AG08395 (cell line): ENCODE measurements at regions not wholly inside any gene's neighbourhood (a gene's known extent, or its start where the extent isn't known, plus 50 kb on each side); places are given as distances from the start of the nearest gene placed in this dataset.

ENCODE experiments used
- DNase-seq: peaks from one replicate; pipeline ENCODE4 v3.0.0; 2012; ENCODE audit warnings: mixed read lengths, low spot score

DNA sequence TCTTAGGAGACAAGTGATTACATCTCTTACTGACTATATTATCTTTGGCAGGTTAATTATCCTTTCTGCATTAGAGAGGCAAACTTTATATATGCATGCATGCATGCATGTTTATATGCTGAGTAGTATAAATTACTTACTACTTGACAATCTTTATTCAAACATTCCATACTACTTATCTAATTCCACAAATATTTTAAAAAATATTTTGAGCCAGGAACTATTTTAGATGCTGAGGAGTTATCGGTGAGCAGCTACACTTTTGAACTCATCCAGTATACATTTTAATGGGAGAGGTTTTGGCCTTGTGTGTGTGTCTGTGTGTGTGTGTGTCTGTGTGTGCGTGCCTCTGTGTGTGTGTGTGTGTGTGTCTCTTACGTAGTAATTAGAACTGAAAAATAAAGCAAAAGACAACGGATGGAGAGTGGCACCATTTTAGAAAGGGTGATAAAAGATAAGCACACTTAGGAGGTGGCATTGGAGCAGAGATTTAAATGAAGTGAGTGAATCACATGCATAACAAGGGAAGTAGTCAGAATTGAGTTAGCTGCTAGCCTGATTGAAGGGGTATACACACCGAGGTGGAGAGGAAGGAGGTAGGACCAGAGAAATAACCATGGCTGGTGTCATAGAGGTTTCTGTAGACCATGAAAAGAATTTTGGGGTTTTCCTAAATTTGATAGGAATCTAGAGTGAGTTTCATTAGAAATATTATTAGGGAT is 1488.4 kb downstream of the MRPL39 start:
- no peak for DNase-seq

DNA sequence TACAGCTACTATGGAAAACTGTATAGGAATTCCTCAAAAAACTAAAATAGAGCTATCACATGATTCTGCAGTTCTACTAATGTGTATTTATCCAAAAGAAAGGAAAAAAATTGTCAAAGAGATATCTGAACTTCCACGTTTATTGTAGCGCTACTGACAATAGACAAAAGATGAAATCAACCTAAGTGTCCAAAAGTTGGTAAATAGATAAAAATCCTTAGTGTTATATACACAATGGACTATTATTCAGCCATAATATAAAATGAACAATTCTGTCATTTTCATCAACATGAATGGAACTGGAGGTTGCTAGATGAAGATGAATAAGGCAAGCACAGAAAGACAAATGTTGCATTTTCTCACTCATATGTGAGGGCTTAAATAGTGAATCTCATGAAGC is 1492.1 kb downstream of the MRPL39 start:
- DNase-seq: no peak

DNA sequence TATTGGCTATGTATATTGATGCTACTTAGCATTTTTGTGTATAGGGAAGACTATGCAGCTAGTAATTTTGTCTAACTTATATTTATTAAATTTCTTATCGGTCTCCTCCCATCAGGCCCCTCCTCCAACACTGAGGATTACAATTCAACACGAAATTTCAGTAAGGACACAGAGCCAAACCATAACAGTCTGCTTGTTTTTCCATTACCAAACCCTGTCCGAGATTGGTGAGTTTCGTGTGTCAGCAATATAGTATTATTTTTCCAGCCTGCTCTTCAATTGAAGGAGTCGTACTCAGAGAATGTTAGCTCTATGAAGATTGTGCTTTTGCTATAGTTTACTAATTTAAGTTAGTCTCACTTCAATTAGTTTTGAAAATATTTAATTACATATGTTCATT is 1495.3 kb downstream of the MRPL39 start:
- no peak for DNase-seq

DNA sequence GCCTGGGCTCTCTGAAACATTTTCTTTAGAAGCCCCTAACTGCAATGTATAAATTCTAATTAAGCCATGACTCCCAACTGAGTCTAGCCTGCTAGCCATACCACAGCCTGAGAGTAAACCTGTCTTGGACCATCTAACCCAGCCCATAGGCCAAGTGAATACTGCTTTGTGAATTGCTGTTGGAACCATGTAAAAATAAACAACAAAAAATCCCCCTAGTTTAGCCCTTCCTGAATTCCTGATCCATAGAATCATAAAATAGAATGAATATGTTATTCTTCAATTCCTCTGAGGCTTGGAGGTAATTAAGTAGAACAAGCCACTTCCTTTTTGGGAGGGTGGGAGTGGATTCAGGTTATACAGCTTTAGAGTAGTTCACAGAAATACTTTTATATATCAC is 1496.4 kb downstream of the MRPL39 start:
- no peak for DNase-seq

DNA sequence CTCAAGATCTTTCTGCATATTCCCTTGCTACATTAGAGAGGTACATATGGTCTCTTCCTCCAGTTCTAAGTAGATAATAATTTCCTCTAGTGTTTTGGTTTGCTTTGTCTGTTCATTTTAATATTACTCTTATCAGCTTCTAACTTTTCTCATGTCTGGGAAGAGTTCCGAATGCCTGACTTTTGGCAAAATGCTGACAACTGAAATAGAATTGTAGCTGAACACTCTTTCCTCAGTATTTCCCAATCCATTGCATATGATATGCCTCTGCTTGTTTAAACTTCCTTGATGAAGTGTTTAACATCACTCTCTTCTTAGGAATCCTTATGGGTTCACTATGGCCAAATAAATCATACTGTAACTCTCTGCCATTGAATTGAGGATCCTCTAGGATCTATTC is 1510.1 kb downstream of the MRPL39 start:
- DNase-seq: no peak

DNA sequence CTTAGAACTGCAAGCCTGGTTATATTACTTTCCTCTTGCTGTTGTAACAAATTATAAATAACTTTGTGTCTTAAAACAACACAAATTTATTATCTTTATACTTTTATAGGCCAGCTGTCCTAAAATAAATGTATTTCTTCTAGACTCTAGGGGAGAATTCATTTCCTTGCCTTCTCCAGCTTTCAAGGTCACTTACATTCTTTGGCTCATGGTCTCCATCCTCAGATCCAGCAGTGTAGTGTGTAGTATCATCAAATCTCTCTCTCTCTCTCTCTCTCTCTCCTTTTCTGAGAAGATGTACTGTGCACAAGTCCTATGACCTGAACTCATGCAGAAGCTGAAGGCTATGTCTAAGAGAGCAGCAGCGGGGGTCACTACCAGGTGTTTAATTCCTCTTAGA is 1510.6 kb downstream of the MRPL39 start:
- no peak for DNase-seq

DNA sequence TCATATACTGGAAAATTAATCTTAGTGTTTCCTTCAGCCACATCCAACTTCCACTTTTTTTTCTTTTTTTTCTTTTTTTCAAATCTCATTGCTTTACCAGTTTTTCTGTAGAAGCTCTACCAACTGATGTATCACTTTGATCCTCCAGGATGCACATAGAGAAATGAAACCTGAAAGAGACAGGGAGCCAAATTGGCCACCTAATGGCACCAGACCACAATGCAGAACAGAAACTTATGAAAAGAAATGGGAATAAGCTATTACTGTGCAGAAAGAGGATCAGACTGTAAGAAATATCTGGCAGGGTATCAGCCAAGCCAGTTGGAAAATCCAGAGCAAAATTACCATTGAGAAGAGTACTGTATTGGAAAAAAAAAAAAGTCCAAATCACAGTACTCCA is 1514.2 kb downstream of the MRPL39 start:
- DNase-seq: no peak

DNA sequence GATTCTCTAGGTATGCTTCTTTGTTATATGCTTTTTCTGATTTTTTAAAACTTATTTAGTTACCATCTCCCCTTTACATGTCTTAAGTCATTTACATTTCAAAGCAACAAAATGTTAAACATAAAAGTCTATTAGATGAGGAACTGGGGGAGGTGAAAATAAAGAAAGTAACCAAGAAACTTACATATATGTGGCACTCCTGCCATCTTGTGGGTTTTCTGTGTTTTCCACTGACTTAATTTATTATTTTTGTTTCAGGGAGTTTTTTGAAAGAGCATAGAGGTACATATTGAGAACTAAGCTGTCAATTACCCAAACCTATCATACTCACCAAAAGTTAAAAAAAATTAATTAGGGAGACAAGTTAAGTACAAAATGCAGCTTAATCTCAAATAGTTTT is 1531.1 kb downstream of the MRPL39 start:
- no peak for DNase-seq

DNA sequence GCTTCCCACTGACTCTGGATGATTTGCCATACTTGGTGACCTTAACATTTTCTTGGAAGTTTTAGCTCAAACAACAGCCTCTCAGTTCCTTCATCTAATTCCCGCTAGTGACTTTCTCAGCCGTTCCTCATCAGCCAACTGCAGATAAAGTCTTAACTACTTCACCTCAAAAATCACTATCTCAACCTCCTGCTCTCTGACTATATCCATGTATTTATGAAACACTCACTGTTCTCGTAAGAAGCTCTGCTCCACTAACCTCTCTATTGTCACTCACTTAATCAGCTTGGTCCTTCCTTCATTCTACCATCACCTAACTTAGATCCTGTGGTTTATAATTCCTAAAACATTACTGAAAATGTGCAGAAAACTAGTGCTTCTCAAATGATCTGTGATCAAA is 1551.6 kb downstream of the MRPL39 start:
- no peak for DNase-seq

DNA sequence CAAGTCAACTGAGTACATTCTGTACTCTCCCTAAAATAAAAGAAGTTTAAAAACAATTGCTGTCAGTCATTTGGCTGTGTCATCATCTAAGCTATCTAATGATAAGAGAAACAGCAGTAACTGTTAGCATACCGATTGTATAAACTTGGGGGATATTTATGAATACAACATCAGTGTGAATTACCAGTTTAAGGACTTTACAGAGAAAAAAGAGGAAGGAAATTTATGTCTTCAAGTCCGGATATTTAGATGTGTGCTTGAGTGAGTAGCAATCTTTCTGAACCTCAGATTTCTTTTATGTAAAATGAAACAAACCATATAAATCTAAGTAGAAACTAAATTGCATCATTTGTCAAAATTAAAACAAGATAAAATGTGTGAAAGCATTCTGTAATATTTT is 1557.0 kb downstream of the MRPL39 start:
- no peak for DNase-seq

DNA sequence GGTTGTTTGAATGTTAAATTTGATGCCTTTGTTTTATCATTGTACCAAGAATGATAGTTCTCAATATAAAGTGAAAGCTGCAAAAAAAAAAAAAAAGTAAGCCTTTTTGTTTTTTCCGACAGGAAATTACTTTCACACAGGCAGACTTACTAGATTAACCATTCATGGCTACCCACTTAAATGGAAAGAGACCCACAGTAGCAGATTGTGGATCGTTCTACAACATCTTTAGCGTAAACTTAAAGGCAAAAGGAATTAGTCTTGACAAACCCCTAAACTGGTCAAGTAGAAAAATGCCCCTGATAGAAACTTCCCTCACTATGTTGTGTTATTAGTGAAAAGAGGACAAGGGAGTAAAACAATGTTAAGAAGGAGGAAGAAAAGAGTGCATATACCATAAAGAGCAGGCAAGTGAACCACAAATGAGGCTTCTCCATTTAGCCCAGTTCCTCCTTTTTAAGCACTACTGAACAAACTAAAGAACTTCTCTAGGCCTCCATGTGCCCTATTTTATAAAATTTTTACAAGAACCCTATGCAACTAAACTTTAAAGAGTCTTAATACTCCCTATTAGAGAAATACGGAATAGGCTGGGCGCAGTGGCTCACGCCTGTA is 1560.3 kb downstream of the MRPL39 start:
- DNase-seq: no peak

DNA sequence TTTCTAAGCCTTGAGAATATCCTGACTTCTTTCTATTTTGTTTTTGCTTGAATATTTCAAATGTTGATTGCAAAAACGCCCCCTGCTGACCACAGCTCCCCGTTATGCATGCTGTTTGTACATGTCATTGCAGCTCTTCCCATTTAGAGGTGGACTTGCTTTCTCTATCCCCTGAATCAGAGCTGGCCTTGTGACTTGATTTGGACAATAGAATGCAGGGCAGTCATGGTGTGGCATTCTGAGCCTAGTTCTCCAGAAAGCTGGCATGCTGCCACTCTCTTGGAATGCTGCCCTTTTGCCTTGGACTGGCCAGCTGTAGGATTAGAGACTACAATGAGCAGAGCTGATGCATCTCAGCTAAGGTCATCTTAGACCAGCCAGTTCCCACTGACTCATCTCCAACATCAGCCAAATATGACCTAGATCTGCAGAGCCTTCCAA is 1561.5 kb downstream of the MRPL39 start:
- DNase-seq: no peak

DNA sequence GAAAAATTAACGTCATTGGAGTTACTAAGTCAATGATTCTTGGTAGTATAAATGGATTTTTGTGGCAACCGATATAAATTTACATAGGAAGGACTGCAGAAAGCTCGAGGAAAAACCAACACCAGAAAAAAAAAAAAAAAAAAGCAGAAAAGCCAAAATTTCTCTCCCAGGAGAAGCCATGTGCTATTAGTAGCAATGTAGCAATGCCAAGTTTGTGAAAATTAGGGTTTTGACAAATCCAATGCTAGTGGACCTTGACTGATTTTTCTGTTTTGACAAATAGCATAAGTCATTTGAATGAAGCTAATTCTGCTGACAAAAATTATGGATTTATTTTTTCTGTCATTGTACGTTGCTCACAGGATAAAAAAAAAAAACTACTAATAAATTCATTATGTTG is 1561.9 kb downstream of the MRPL39 start:
- no peak for DNase-seq

DNA sequence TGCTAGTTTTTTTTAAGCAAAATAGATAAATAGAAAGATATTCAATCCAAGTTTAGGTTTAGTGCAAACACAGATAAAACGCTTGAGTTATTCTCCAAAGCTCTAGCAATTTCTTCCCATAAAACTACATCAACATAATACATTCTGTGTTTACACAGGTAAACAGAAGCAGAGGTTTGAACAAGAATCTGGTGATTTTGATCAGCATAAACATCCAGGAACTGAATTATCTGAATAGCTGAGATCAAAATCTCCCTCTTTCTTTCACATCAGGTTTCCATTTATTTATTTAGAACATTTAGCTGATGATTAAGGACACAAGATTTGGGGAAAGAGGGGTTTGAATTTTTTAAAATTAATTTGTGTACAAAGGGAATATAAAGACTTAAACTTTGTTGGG is 1564.6 kb downstream of the MRPL39 start:
- no peak for DNase-seq

DNA sequence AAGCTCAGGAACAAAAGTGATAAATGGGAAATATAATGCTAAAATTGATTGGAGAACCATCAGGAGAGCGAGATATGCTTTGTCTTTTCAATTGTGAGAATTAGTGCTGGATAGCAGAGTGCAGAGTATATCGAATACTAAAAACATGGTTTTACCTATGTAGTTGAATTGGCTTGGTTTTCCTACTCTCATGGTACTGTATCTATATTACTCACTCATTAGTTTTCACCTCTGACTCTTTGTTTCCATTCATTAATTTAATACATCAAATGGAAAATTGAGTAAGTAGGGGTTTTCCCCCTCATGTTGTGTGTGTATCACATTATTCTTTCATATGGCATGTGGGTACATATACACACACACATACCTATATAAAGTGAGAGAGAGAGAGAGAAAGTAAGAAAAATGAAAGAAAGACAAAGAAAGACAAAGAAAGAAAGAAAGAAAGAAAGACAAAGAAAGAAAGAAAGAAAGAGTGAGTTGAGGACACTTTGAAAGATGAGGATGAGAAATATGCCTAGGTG is 1574.5 kb downstream of the MRPL39 start:
- no peak for DNase-seq

DNA sequence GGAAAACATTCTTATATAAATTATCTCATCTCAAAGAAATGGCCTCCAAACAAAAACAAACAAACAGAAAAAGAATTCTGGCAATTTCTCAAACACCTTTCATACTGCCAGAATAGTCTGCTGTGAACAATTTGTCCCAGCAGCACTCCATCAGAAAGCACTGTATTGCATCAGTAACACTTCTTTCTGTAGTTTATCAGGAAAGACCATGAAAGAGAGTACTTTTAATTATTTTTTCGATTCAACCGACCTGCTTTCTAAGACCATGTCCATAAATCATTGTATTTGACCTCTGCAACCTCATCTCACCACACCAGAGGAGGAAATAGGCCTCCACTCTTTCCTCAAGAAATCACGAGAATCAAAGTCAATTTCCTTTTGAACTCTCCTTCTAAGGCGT is 1579.9 kb downstream of the MRPL39 start:
- DNase-seq: no peak

DNA sequence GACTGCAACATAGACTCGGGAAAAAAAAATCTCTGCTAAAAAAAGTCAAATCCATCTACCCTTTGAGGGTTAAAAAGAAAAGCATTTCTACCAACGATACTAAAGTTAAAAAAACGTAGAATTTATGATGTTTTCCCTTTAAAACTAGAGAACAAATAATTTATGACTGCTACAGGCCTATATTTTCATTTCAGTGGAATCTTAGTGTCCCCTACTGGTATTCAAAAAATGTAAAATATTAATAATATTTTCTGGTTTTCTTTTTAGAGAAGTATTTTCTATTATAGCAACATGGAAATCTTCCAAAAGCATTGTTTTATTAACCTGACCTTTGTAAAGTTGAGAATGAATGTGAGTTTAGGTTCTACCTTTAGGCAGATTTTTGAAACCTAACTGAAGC is 1582.2 kb downstream of the MRPL39 start:
- DNase-seq: no peak

DNA sequence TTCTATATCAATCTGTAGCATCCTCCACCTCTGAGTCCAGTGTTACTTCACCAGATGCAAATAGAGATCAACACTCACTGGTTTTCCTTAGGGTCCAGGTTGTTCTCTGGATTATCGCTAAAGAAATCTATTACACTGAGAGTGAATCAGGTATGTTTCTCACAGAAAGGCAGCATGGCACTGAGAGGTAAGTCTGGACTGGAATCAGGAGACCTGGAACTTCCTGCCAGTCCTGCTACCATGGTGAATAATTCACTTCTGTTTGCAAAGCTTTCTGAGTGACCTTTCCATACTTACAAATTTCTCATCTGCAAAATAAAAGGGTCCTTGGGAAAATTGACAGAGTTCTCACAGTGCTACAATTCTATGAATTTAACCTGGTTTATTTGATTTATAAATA is 1583.3 kb downstream of the MRPL39 start:
- no peak for DNase-seq

DNA sequence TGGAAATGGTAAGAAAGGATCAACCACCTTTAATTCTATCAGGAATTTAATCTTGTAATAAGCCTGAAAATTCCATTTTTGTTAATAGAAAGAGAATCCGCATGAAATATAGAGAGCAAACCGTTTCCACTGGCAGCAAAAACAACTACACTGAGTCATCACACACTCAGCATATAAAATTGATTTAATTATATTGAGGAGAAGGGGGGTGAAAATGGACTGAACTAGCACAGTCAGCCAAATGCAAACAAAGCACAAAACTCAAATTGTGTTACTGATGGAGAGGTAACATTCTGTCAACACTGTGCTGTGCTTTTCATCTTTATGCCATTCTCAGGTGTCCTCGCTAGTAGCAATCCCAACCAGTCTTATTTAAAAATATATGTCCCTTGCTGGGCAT is 1583.9 kb downstream of the MRPL39 start:
- no peak for DNase-seq

DNA sequence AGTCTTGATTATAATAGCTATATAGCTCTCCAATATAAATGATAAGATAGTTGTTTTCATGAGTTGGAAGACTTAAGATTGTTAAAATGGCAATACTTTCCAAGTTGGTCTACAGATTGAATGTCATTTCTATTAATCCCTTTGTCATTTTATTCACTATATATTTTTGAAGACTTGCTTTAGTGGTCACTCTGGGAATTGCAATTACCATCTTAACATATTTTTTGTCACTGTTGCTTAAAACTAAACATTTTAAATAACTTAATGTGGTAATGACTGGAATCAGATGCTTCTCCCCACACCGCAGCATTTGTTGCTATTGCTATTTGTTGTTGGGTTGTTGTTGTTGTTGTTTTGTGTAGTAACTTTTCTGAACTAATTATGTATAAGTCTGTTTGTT is 1592.9 kb downstream of the MRPL39 start:
- DNase-seq: no peak

DNA sequence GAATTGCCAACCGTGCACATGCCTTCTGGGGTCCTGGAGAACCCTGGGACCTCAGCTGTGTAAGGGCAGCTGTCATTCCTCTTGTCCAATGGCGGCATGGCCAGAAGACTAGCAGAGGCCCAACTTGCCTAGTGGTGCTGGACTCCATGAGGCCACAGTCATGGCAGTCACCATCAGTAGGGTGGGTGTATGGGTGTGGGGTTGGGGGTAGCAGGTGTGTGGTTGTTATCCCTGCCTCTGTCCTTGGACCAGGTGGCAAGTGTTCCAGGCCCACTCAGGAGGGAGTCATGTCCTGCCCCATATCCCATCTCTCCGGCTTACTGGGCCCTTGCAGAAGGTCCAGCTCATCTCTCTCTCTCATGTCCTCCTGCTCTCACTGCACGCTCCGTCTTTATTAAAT is 1596.2 kb downstream of the MRPL39 start:
- DNase-seq: no peak

DNA sequence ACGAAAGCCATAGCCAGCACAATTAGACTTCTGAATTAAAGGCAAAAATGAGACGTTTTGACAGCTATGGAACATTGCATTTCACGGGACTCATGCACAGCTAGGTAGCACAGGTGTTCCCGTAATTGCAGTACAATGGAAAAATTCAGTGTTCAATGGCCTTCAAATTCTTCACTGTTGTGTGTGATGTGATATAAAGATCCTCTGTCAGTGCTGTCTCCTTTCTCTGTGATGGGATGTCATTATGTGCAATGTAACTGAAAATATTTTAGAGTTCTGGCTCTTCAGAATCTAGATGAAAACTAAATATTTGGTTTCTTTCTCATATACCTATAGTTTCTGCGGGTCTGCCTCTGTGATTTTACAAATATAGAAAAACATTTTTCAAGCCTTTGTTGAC is 1599.7 kb downstream of the MRPL39 start:
- no peak for DNase-seq

DNA sequence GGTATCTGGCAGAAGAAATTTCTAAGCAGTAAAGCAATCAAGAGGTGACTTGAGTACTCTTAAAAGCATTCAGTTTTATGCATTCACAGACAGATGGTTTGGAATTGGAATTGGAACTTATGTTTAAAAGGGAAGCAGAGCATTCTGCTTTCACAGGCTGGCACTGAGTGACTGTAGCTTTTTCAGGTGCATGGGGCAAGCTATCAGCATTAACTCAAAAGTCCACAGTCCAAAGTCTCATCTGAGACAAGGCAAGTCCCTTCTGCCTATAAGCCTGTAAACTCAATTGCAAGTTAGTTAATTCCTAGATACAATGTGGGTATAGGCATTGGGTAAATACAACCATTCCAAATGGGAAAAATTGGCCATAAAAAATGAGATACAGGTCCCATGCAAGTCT is 1620.3 kb downstream of the MRPL39 start:
- no peak for DNase-seq

DNA sequence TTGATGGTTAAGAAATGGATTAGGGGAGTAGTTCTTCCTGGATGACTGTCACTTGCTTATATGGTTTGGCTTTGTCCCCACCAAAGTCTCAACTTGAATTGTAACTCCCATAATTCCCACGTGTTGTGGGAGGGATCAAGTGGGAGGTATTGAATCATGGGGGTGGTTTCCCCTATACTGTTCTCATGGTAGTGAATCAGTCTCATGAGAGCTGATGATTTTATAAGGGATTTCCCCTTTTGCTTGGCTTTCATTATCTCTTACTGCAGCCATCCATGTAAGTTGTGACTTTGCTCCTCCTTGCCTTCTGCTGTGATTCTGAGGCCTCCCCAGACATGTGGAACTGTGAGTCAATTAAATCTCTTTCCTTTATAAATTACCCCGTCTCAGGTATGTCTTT is 1621.1 kb downstream of the MRPL39 start:
- no peak for DNase-seq
